ENCODE measurements at regions not wholly inside any gene's neighbourhood (a gene's known extent, or its start where the extent isn't known, plus 50 kb on each side); places are given as distances from the start of the nearest gene placed in this dataset.
"Not testable (repeated sequence)": the region's sequence is repeated elsewhere in the genome, so short reads cannot be mapped to it uniquely, and the experiment has no call there.

GRCh38 chr21:31455506-31455905 is 111.4 kb upstream of the TIAM1 start:
- DNase-seq (ENCODE audit: low spot score): no peak

- no peak for DNase-seq (ENCODE audit: low spot score)
These were observed 106.9 kb upstream of the TIAM1 start for GRCh38 chr21:31450980-31451379.

GRCh38 chr21:31449921-31450535 is 106.0 kb upstream of the TIAM1 start:
- DNase-seq (ENCODE audit: low spot score): no peak

GRCh38 chr21:31448496-31448895 is 104.4 kb upstream of the TIAM1 start:
- no peak for DNase-seq (ENCODE audit: low spot score)

- no peak for DNase-seq (ENCODE audit: low spot score)
These were observed 103.4 kb upstream of the TIAM1 start for GRCh38 chr21:31447505-31447904.

GRCh38 chr21:31446226-31446855 is 102.3 kb upstream of the TIAM1 start:
- no peak for DNase-seq (ENCODE audit: low spot score)

- no peak for DNase-seq (ENCODE audit: low spot score)
These were observed 101.1 kb upstream of the TIAM1 start for GRCh38 chr21:31445137-31445536.

- no peak for DNase-seq (ENCODE audit: low spot score)
These were observed 99.9 kb upstream of the TIAM1 start for GRCh38 chr21:31443736-31444521.

GRCh38 chr21:31442339-31442738 is 98.3 kb upstream of the TIAM1 start:
- no peak for DNase-seq (ENCODE audit: low spot score)

GRCh38 chr21:31429506-31429905 is 85.4 kb upstream of the TIAM1 start:
- no peak for DNase-seq (ENCODE audit: low spot score)

GRCh38 chr21:31426235-31426797 is 82.3 kb upstream of the TIAM1 start:
- no peak for DNase-seq (ENCODE audit: low spot score)

GRCh38 chr21:31425138-31425537 is 81.1 kb upstream of the TIAM1 start:
- DNase-seq (ENCODE audit: low spot score): no peak

- no peak for DNase-seq (ENCODE audit: low spot score)
These were observed 80.0 kb upstream of the TIAM1 start for GRCh38 chr21:31424058-31424457.

- DNase-seq (ENCODE audit: low spot score): no peak
These were observed 76.9 kb upstream of the TIAM1 start for GRCh38 chr21:31420988-31421387.

GRCh38 chr21:31420354-31420753 is 76.3 kb upstream of the TIAM1 start:
- DNase-seq (ENCODE audit: low spot score): no peak

GRCh38 chr21:31418377-31419001 is 74.4 kb upstream of the TIAM1 start:
- no peak for DNase-seq (ENCODE audit: low spot score)

- DNase-seq (ENCODE audit: low spot score): not testable (repeated sequence)
These were observed 73.2 kb upstream of the TIAM1 start for GRCh38 chr21:31417214-31417613.

GRCh38 chr21:31416465-31416864 is 72.4 kb upstream of the TIAM1 start:
- no peak for DNase-seq (ENCODE audit: low spot score)

- DNase-seq (ENCODE audit: low spot score): no peak
These were observed 70.4 kb upstream of the TIAM1 start for GRCh38 chr21:31414263-31415000.

GRCh38 chr21:31413698-31414097 is 69.6 kb upstream of the TIAM1 start:
- DNase-seq (ENCODE audit: low spot score): no peak

- DNase-seq (ENCODE audit: low spot score): no peak
These were observed 66.6 kb upstream of the TIAM1 start for GRCh38 chr21:31410499-31411131.

Measured in COLO829 (cell line).